GM10266 (cell line): ENCODE measurements at regions not wholly inside any gene's neighbourhood (a gene's known extent, or its start where the extent isn't known, plus 50 kb on each side); places are given as distances from the start of the nearest gene placed in this dataset.
"Not testable (repeated sequence)": the region's sequence is repeated elsewhere in the genome, so short reads cannot be mapped to it uniquely, and the experiment has no call there.

Source experiments
- DNase-seq: peaks from one replicate; pipeline ENCODE4 v3.0.0; 2012; ENCODE audit errors: extremely low spot score
- TF ChIP-seq, protein P1 (sequence below): IDR thresholded peaks from 2 replicates; pipeline ENCODE4 v1.5.1; 2012; ENCODE audit warnings: mild to moderate bottlenecking, low read depth; ENCODE audit not compliant: control insufficient read depth, insufficient read depth; ENCODE audit errors: missing control alignments

DNA sequence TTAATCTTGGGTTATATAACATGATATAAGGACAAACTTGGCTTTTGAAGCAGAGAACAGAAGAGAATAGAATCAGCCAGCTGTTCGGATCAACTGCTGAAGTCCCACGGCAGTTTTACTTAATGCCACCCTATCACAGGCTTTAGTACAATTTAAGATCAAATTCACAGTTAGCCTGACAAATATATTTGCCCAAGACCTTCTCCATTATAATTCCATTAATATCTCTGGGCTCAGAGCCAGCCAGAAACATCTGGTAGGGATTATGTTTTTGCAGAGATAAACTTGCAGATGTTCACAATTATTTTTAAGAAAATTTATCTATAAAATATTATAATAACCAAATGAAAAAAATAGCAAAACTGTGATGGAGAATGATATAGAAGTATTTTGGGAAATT, 381.4 kb downstream of the RAD51AP2 start:
- TF ChIP-seq, protein P1, sequence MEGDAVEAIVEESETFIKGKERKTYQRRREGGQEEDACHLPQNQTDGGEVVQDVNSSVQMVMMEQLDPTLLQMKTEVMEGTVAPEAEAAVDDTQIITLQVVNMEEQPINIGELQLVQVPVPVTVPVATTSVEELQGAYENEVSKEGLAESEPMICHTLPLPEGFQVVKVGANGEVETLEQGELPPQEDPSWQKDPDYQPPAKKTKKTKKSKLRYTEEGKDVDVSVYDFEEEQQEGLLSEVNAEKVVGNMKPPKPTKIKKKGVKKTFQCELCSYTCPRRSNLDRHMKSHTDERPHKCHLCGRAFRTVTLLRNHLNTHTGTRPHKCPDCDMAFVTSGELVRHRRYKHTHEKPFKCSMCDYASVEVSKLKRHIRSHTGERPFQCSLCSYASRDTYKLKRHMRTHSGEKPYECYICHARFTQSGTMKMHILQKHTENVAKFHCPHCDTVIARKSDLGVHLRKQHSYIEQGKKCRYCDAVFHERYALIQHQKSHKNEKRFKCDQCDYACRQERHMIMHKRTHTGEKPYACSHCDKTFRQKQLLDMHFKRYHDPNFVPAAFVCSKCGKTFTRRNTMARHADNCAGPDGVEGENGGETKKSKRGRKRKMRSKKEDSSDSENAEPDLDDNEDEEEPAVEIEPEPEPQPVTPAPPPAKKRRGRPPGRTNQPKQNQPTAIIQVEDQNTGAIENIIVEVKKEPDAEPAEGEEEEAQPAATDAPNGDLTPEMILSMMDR, result no peak
- no peak for DNase-seq

DNA sequence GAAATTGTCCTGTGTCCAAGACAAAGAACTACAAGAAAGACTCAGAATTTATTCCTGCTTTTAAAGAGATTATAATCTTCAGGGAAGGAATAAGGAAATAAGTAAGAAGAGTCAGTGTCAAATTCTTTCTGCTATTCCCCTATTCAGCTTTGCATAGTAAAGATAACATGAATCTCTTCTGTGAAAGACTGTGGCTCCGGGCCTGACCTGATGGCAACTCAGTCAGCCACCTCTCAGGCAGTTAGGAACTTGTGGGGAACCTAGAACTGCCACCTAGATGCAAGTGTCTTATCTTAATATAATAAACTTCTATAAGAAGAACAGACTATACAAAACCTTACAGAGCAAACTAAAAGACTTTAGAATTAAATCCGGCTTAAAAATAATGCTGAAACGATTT, 382.0 kb downstream of the RAD51AP2 start:
- TF ChIP-seq, protein P1, result no peak
- no peak for DNase-seq

DNA sequence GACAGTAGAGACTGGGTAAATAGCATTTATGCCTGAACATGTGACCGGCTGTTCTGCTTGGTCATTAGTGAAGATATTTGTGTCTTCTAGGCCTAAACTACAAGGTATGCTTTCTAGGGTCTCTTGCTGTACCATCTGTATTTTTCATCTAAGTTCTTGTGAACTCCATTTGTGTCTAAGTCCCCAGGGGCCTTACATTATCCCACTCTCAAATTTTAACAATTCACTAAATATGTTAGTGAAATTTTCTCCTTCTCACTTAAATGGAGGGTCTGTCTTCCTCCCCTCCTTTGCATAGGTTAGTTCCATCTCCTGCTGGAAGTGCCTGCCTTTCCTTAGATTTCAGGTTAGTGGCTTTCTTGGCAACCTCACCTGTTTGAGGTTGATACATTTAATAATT, 382.6 kb downstream of the RAD51AP2 start:
- TF ChIP-seq, protein P1, result no peak
- no peak for DNase-seq

DNA sequence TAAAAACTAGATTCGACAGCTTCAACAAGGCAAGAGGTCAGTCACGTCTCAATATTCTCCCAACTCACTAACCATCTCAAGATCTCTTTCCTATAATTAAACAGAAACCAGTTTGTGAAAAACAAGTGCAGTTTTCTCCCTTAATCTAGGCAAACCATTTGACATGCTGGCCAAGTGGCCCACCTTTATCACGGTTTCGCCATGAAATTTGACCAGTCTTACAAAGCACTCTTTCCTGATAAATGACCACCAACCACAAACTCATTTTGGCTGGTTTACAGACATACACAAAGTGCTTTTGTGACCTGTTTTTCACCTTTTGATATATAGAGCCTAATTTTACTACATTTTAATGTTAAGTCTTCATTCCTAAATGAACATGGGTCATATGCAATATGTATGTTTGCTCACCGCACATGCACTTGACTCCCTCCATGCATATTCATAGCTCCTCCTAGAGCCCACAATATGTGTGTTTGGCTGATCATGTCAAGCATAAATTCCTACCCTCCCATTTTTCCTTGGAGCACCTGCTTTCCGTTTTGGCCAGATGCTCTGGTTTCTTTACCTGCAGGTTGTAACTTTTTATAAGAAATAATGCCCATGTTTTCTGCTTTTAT, 385.1 kb downstream of the RAD51AP2 start:
- TF ChIP-seq, protein P1, result no peak
- no peak for DNase-seq

DNA sequence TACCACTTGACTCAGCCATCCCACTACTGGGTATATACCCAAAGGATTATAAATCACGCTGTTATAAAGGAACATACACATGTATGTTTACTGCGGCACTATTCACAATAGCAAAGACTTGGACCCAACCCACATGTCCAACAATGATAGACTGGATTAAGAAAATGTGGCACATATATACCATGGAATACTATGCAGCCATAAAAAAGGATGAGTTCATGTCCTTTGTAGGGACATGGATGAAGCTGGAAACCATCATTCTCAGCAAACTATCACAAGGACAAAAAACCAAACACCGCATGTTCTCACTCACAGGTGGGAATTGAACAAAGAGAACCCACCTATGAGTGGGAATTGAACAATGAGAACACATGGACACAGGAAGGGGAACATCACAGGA, 387.6 kb downstream of the RAD51AP2 start:
- not testable (repeated sequence) for DNase-seq

DNA sequence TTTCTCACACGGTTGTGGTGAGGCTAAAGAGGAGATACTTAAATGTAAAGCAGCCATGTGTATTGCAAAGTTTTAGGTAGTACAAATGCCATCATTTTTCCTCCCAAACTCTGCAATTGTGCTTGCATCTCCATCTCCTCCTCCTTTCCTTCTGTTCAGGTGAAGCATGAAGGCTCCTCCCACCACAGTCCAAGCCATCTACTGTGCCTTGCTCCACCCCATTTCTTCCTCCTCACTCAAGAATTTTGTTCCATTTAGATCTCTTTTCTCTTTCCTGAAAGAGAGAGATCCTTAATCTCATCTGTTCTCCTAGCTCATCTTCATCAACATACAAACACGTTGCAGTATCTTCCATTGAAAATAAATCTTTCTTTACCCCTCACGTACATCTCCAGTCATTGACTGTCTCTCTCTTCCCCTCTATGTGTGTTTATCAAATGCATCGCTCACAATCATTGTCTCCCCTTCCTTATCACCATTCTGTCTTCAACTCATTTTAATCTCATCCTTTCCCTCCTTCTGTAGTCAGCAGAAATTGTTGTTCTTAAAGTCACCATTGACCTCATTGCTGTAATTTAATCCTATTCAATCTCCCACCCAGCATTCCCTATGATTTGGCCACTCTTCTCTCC, 392.1 kb downstream of the RAD51AP2 start:
- TF ChIP-seq, protein P1, result no peak

DNA sequence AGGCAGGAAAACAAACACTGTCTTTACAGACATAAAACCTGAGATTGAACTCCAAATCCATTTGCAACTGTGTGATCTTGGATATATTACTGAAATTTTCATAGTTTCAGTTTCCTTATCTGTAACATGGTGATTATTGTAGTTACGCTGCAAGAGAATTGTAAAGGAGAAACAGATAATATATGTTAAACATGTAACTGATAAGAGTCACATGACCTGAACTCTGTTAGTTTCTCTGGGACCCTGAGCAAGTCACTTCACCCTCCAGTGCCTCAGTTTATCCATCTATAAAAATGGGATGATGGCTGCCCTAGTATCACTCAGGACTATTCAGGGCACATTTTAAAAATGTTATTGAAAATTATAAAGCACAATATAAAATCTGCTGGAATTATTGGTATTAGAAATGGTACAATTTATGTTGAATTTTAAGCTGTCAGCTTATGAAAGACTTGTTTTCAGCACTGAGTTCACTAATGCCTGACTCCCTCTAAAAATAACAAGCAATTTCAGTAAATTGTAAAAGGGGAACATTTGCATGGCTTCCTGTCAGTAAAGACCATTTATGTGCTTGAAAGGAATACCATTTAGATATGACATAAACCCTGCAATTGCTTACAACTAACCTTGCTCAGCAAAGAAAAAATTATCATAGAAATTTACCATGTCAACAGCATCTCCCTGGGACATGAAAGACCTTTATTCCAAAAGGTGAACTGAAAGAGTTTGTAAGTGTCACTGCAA, 393.5 kb downstream of the RAD51AP2 start:
- no peak for DNase-seq
- TF ChIP-seq, protein P1, result no peak

More for the DNA sequence above, 392.1 kb downstream of the RAD51AP2 start:
- no peak for DNase-seq
